IMR-90 (cell line): ENCODE measurements at regions not wholly inside any gene's neighbourhood (a gene's known extent, or its start where the extent isn't known, plus 50 kb on each side); places are given as distances from the start of the nearest gene placed in this dataset.

Experiments
- ATAC-seq: fragments of 200-7000 bp; cut with Tn5 transposase; 2 replicates; pipeline ENCODE4 v1.9.1; 2020; ENCODE audit warnings: low read depth, mild to moderate bottlenecking, moderate library complexity
- BruUV-seq: library from RNA; stranded (reverse); fragments of 400-500 nt; replicated peaks from 2 replicates; lab custom pipeline; 2021; lab: Mats Ljungman, UMichigan
- CTCF ChIA-PET: fragments of 300-600 bp; formaldehyde crosslinking; extraction: SDS; loops from one replicate; lab custom pipeline; 2021; ENCODE audit warnings: antibody characterized with exemption; lab: Yijun Ruan, JAX
- POLR2A ChIA-PET: fragments of 300-600 bp; sonication (Branson Sonifier 250); formaldehyde crosslinking; loops from one replicate; lab custom pipeline; 2022; ENCODE audit warnings: antibody characterized with exemption; ENCODE audit not compliant: unreplicated experiment; lab: Charles Lee
- DNase-seq: peaks from one replicate; pipeline ENCODE4 v3.0.0; 2013
- H2AFZ ChIP-seq: replicated peaks from 2 replicates; pipeline ENCODE3; 2013; ENCODE audit warnings: low read length, mild to moderate bottlenecking; ENCODE audit not compliant: poor library complexity
- H2AK5ac ChIP-seq: 2 replicates; pipeline ENCODE4 v1.6.1; 2013; ENCODE audit warnings: low read depth, low read length, inconsistent platforms
- H2AK9ac ChIP-seq: replicated peaks from 2 replicates; pipeline ENCODE3; 2013; ENCODE audit warnings: mild to moderate bottlenecking, low read depth, low read length, moderate library complexity; ENCODE audit not compliant: poor library complexity
- H2BK120ac ChIP-seq: 2 replicates; pipeline ENCODE4 v1.6.1; 2013; ENCODE audit warnings: low read depth, low read length, inconsistent platforms
- H2BK15ac ChIP-seq: 3 replicates; pipeline ENCODE4 v1.6.1; 2013; ENCODE audit warnings: low read depth, low read length, inconsistent platforms
- H2BK20ac ChIP-seq: 2 replicates; pipeline ENCODE4 v1.6.1; 2013; ENCODE audit warnings: low read depth, mild to moderate bottlenecking, inconsistent platforms, low read length, moderate library complexity
- H2BK5ac ChIP-seq: 2 replicates; pipeline ENCODE4 v1.6.1; 2013; ENCODE audit warnings: mild to moderate bottlenecking, low read depth, low read length, inconsistent platforms; ENCODE audit not compliant: poor library complexity, severe bottlenecking
- H3K14ac ChIP-seq: replicated peaks from 2 replicates; pipeline ENCODE4 v1.6.1; 2013; ENCODE audit warnings: low read depth, low read length, inconsistent platforms
- H3K18ac ChIP-seq: 2 replicates; pipeline ENCODE4 v1.6.1; 2013; ENCODE audit warnings: low read depth, low read length, control low read depth
- H3K23ac ChIP-seq: 2 replicates; pipeline ENCODE4 v1.6.1; 2013; ENCODE audit warnings: low read depth, low read length, inconsistent platforms
- H3K27ac ChIP-seq: 2 replicates; pipeline ENCODE4 v1.5.1; 2013; ENCODE audit warnings: mild to moderate bottlenecking, control low read depth, low read length; ENCODE audit not compliant: insufficient read depth
- H3K27me3 ChIP-seq: 2 replicates; pipeline ENCODE4 v1.6.1; 2013; ENCODE audit warnings: low read length; ENCODE audit not compliant: control insufficient read depth, insufficient read depth
- H3K36me3 ChIP-seq: 2 replicates; pipeline ENCODE4 v1.6.1; 2013; ENCODE audit warnings: low read length, mixed read lengths; ENCODE audit not compliant: control insufficient read depth, insufficient read depth
- H3K4ac ChIP-seq: 2 replicates; pipeline ENCODE4 v1.6.1; 2013; ENCODE audit warnings: low read depth, low read length, inconsistent platforms
- H3K4me1 ChIP-seq: 2 replicates; pipeline ENCODE4 v1.6.1; 2013; ENCODE audit warnings: low read length, mixed read lengths; ENCODE audit not compliant: control insufficient read depth, insufficient read depth
- H3K4me2 ChIP-seq: 2 replicates; pipeline ENCODE4 v1.6.1; 2013; ENCODE audit warnings: low read depth, mild to moderate bottlenecking, control low read depth, low read length, moderate library complexity
- H3K4me3 ChIP-seq: 2 replicates; pipeline ENCODE4 v1.5.1; 2013; ENCODE audit warnings: low read depth, mild to moderate bottlenecking, control low read depth, low read length, moderate library complexity; ENCODE audit not compliant: insufficient read depth
- H3K56ac ChIP-seq: 2 replicates; pipeline ENCODE4 v1.6.1; 2013; ENCODE audit warnings: low read length, inconsistent platforms; ENCODE audit not compliant: insufficient read depth; ENCODE audit errors: extremely low read depth
- H3K79me1 ChIP-seq, 2 experiments: 2 replicates each; pipeline ENCODE4 v1.6.1; 2013; ENCODE audit warnings: low read length in 2 of 2, inconsistent platforms in 1 of 2, low read depth in 1 of 2
- H3K9ac ChIP-seq: 2 replicates; pipeline ENCODE4 v1.6.1; 2013; ENCODE audit warnings: low read depth, low read length, control low read depth
- H3K9me1 ChIP-seq: 2 replicates; pipeline ENCODE4 v1.6.1; 2013; ENCODE audit warnings: low read length, inconsistent platforms; ENCODE audit not compliant: insufficient read depth
- H3K9me3 ChIP-seq: 2 replicates; pipeline ENCODE4 v1.6.1; 2013; ENCODE audit warnings: low read length; ENCODE audit not compliant: control insufficient read depth, insufficient read depth
- H4K20me1 ChIP-seq: 2 replicates; pipeline ENCODE4 v1.6.1; 2013; ENCODE audit warnings: low read length, inconsistent platforms; ENCODE audit not compliant: insufficient read depth
- H4K5ac ChIP-seq: 2 replicates; pipeline ENCODE4 v1.6.1; 2013; ENCODE audit warnings: mild to moderate bottlenecking, low read depth, low read length, control low read depth
- H4K8ac ChIP-seq, 2 experiments: 2 replicates each; pipeline ENCODE4 v1.6.1; 2013; ENCODE audit warnings: low read depth in 2 of 2, low read length in 2 of 2, control low read depth in 1 of 2, inconsistent platforms in 1 of 2
- H4K91ac ChIP-seq: 2 replicates; pipeline ENCODE4 v1.6.1; 2013; ENCODE audit warnings: low read depth, low read length, inconsistent platforms; ENCODE audit not compliant: insufficient read depth
- BHLHE40 ChIP-seq: fragments of 150-350 bp; IDR thresholded peaks from 2 replicates; pipeline ENCODE4 v1.6.1; 2016; ENCODE audit warnings: mild to moderate bottlenecking, low read depth, low read length
- CEBPB ChIP-seq: IDR thresholded peaks from 2 replicates; pipeline ENCODE4 v1.6.1; 2012; ENCODE audit warnings: low read depth, low read length, improper control_type of control experiment
- CHD1 ChIP-seq: IDR thresholded peaks from 2 replicates; pipeline ENCODE4 v1.6.1; 2012; ENCODE audit warnings: low read depth, low read length, improper control_type of control experiment
- CTCF ChIP-seq: conservative IDR thresholded peaks from 2 replicates; pipeline ENCODE4 v1.5.1; 2012; ENCODE audit warnings: mild to moderate bottlenecking, low read depth, low read length, improper control_type of control experiment
- ELK1 ChIP-seq: fragments of 150-350 bp; IDR thresholded peaks from 2 replicates; pipeline ENCODE4 v1.6.1; 2016; ENCODE audit warnings: low read depth, mild to moderate bottlenecking, low read length, moderate library complexity, borderline replicate concordance
- FOS ChIP-seq: fragments of 150-350 bp; IDR thresholded peaks from 2 replicates; pipeline ENCODE4 v1.6.1; 2016; ENCODE audit warnings: low read depth, low read length
- MAFK ChIP-seq: IDR thresholded peaks from 2 replicates; pipeline ENCODE4 v1.6.1; 2012; ENCODE audit warnings: low read depth, low read length, improper control_type of control experiment
- MAZ ChIP-seq: IDR thresholded peaks from 2 replicates; pipeline ENCODE4 v1.6.1; 2012; ENCODE audit warnings: low read depth, mild to moderate bottlenecking, low read length, improper control_type of control experiment, moderate library complexity, borderline replicate concordance
- MXI1 ChIP-seq: IDR thresholded peaks from 2 replicates; pipeline ENCODE4 v1.6.1; 2012; ENCODE audit warnings: low read depth, mild to moderate bottlenecking, low read length, moderate library complexity, borderline replicate concordance
- NFE2L2 ChIP-seq: fragments of 150-350 bp; IDR thresholded peaks from 2 replicates; pipeline ENCODE4 v1.6.1; 2016; ENCODE audit warnings: low read depth, mild to moderate bottlenecking, low read length
- POLR2A ChIP-seq: IDR thresholded peaks from 2 replicates; pipeline ENCODE4 v1.6.1; 2012; ENCODE audit warnings: mild to moderate bottlenecking, low read depth, low read length
- RAD21 ChIP-seq: IDR thresholded peaks from 2 replicates; pipeline ENCODE4 v1.6.1; 2012; ENCODE audit warnings: low read length, improper control_type of control experiment
- RCOR1 ChIP-seq: IDR thresholded peaks from 2 replicates; pipeline ENCODE4 v1.6.1; 2012; ENCODE audit warnings: mild to moderate bottlenecking, low read length, improper control_type of control experiment; ENCODE audit not compliant: insufficient replicate concordance
- RFX5 ChIP-seq: IDR thresholded peaks from 2 replicates; pipeline ENCODE4 v1.8.0; 2012; ENCODE audit warnings: low read depth, mild to moderate bottlenecking, low read length, moderate library complexity
- SMC3 ChIP-seq: fragments of 150-350 bp; IDR thresholded peaks from 2 replicates; pipeline ENCODE4 v1.6.1; 2016; ENCODE audit warnings: low read depth, mild to moderate bottlenecking, antibody characterized with exemption, low read length, moderate library complexity
- WGBS, 2 experiments: methylation state at CpG; one replicate each; pipeline versions ENCODE4 v1.1.5 to v1.1.7; 2013; ENCODE audit warnings: missing lambda C conversion rate in 2 of 2; ENCODE audit not compliant: insufficient read length in 1 of 2; ENCODE audit errors: extremely low coverage in 2 of 2; 5-methylcytosine and 5-hydroxymethylcytosine counted together
- dilution Hi-C: fragments of 300-500 bp; cut with HindIII; formaldehyde crosslinking; loops from one replicate; pipeline ENCODE4 v1.14.3; 2018; ENCODE audit warnings: low sequenced_read_pairs; ENCODE audit not compliant: unreplicated experiment
- in situ Hi-C: fragments of 300-500 bp; cut with MboI; formaldehyde crosslinking; loops from 3 replicates; pipeline ENCODE4 v1.14.3; 2019; ENCODE audit warnings: low sequenced_read_pairs, inconsistent platforms, mixed read lengths
- intact Hi-C: fragments of 100-400 bp; cut with micrococcal nuclease; formaldehyde crosslinking; loops from 2 replicates; pipeline ENCODE4 v1.10.0; 2022
- TF ChIP-seq, protein P1 (sequence below): fragments of 150-350 bp; IDR thresholded peaks from 2 replicates; pipeline ENCODE4 v1.6.1; 2017; ENCODE audit warnings: mild to moderate bottlenecking, antibody characterized with exemption, low read length, low read depth

DNA sequence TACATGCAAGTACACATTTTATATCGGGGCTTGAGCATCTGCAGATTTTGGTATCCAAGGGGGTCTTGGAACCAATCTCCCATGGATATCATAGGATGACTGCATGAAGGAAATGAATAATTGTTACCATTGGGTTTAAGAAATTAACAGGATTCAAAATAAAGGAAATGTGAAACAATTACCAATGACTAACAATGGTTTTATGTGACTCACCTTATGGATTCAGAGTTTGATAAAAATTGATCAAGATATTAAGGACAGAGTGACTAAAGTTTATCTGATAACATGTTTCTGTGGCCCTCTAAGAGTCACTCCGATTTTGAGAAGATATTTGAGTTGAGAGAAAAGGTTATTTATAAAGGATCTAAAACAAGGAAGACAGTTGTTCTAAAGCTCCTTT lies 93.0 kb upstream of the ODAD2 start:
- H4K8ac ChIP-seq: no peak overlapping the region

More for the DNA sequence above, 93.0 kb upstream of the ODAD2 start:
- Histone ChIP-seq H3K79me1 (no peaks in the 10 kb centered on the region), H3K9me1 (peaks cover 10% of the 10 kb centered on the region), H2BK120ac (no peak overlapping the region; the same call in 1 of the 2 replicates), H2BK5ac (no peak overlapping the region), H3K18ac (no peak overlapping the region), H2AK5ac (no peak overlapping the region), H3K4me1 (peaks cover 8% of the 10 kb centered on the region), H4K5ac (no peak overlapping the region), H2AK9ac (no peak overlapping the region), H3K4me3 (no peak overlapping the region), H2BK20ac (no peak overlapping the region; the same call in 1 of the 2 replicates), H3K23ac (no peak overlapping the region), H3K9me3 (no peaks in the 10 kb centered on the region), H3K27ac (no peak overlapping the region), H3K36me3 (no peaks in the 10 kb centered on the region), H4K20me1 (no peaks in the 10 kb centered on the region), H3K4me2 (no peak overlapping the region), H3K14ac (no peak overlapping the region), H2BK15ac (no peak overlapping the region), H4K91ac (no peak overlapping the region), H3K27me3 (no peaks in the 10 kb centered on the region), H3K4ac (no peak overlapping the region), H2AFZ (no peak overlapping the region), H3K56ac (no peak overlapping the region), H3K9ac (no peak overlapping the region)
- no peak for ATAC-seq
- no peak for DNase-seq
- WGBS, 2 experiments: no CpG with 5 or more reads among the region's 2 CpGs
- dilution Hi-C loops: no loop called here
- TF ChIP-seq RAD21 (no peak), CTCF (no peak), MAZ (no peak), MAFK (no peak), BHLHE40 (no peak), FOS (no peak), NFE2L2 (no peak), CEBPB (no peak), SMC3 (no peak), ELK1 (no peak), POLR2A (no peak), MXI1 (no peak), RFX5 (no peak), CHD1 (no peak), RCOR1 (no peak)
- TF ChIP-seq, protein P1, sequence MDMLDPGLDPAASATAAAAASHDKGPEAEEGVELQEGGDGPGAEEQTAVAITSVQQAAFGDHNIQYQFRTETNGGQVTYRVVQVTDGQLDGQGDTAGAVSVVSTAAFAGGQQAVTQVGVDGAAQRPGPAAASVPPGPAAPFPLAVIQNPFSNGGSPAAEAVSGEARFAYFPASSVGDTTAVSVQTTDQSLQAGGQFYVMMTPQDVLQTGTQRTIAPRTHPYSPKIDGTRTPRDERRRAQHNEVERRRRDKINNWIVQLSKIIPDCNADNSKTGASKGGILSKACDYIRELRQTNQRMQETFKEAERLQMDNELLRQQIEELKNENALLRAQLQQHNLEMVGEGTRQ: no peak
- CTCF ChIA-PET: no interaction called here
- POLR2A ChIA-PET: no interaction called here
- BruUV-seq: no TSS peak
- intact Hi-C loops: no loop called here
- in situ Hi-C loops: no loop called here
